EH (cell line): ENCODE measurements at regions not wholly inside any gene's neighbourhood (a gene's known extent, or its start where the extent isn't known, plus 50 kb on each side); places are given as distances from the start of the nearest gene placed in this dataset.

Experiments
- DNase-seq: peaks from one replicate; pipeline ENCODE4 v3.0.0-alpha.2; 2015; ENCODE audit warnings: low read depth

DNA sequence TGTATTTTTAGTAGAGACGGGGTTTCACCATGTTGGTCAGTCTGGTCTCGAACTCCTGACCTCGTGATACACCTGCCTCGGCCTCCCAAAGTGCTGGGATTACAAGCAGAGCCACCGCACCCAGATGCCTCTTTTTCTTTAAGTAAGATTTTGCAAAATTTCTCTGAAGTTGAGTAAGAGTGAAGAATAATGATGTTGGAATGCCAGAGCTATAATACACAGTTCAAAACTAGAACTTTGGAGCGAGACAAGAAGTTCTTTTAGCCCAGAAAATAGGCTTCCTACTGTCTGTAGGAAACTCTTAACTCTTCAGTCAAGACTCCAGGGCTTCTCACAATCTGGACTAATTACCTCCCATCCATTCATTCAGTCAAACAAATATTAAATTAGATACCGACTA is 51.4 kb downstream of the MARCHF4 start:
- DNase-seq = peak; percentile 44

DNA sequence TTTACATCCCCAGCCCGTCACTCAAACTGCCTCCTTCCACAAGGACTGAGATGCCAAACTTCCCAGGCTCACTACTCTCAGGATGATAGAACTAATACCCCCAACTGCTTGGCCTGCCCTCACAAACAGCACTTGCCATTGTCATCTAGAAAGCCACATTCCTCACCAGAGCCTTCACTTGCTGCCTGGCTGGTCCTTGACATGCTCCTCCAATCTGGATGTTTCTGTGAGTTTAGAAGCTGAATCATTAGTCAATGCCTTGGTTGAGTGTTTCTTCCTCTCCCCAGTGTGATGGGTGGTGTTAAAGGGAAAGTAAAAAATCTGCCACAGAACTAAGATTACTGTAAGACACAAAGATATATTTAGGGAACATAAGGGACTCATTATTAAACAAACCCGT is 52.5 kb downstream of the MARCHF4 start:
- DNase-seq = peak; percentile 89

DNA sequence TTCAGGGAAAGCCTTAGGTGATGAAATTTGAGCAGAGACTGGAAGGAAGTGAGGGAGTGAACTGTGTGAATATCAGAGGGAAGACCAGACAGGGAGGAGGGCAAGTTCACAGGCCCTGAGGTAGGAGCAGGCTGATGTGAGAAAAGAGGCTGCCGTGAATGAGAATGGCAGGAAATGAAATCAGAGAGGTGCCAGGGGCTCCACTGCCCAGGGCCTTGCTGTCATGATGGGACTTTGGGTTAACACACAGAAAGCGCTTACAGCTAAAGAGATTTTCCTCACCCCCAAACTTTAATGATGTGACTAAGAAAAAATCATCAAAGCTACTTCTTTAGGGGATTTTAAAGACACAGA is 53.8 kb downstream of the MARCHF4 start:
- no peak for DNase-seq

DNA sequence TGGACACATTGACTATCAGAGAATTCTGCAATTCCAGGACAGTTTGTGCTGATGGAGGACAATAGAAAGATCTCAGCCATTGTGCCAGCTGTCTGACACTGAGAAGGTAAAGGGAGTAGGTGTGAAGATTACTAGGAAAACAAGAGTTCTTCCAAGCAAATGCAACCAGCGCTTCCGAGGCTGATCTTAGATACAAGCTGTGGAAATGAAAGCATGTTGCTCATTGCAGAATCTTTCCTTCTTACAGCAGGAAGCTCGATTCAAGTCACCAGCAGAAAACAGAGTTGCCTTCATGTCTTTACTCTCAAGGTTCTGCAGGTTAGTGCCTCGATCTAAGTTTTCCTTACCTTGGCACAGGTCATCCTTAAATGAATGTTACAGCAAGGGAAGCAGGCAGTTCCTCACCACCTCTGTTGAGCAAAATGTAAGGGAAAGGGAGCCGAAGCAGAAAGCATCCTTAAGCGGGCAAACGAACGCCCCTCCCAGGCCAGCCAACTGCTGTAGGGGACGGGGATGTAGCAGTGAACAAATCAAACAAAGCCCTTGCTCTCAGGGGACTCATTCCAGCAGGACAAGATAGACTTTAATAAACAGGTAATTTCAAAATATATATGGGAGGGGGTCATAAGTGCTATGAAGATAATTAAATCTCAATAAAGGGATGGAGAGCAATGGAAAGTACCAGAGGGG is 54.3 kb downstream of the MARCHF4 start:
- no peak for DNase-seq

DNA sequence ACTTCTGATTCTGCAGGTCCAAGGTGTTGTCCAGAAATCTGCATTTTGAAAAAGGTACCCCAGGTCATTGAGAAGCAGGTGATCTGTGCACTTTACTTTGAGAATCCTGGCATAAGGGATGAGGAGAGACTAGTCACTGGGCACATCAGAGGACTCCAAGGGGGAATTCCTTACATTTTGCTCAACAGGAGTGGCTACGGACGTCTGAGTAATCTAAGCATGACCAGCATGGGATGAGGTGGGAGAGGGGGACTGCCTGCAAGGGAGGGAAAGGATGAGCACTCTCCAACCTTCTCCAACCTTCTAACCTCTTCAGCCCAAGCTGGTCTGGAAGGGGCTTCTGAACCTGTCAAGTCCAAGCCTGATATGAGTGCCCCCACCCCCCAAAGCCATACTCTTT is 55.5 kb downstream of the MARCHF4 start:
- peak; percentile 89 for DNase-seq

DNA sequence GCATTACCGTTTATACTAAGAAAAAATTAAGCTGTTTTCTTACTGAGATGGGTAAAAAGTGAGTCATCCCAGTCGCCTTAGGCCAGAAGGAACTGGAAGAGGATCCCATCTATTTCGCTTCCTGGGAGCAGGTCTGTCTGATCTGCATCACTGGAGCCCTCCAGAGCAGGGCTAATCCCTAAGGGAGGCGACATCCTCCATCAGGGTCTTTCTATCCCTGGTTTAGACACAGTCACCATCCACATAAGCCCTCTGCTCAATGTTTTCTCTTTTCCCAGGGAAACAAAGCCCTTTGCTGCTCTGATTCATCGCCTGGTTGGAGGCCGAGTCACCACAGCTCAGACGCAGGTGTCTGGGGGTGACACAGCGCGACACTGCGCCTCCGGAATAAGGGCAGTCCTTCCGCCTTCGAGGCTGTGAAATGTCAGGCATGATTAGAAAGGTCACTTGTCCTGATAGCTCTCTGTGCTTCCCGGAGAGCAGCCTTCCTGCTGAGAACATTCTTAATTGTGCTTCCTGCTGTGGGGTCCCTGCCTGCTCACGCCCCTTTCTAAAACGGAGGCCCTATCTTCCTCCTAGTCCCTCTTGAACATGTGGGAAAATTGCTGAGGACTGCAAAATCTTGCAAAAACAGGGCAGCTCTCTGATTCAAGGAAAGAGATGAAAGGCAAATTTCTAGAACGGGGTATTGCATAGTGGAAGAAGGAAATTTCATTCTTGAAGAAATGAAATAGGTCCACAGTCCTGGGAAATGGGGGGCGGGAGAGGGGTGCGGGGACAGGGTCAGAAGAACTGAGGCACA is 56.3 kb downstream of the MARCHF4 start:
- DNase-seq = peak; percentile 92

DNA sequence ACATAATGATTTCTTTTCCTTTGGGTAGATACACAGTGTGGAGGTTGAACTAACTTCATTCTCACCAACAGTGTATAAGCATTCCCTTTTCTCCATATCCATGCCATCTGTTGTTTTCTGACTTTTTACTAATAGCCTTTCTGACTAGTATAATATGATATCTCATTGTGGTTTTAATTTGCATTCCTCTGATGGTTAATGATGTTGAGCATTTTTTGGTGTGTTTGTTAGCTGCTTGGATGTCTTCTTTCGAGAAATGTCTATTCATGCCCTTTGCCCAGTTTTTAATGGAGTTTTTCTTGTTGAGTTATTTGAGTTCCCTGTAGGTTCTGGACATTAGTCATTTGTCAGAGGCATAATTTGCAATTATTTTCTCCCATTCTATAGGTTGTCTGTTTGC is 59.8 kb downstream of the MARCHF4 start:
- peak; percentile 82 for DNase-seq

DNA sequence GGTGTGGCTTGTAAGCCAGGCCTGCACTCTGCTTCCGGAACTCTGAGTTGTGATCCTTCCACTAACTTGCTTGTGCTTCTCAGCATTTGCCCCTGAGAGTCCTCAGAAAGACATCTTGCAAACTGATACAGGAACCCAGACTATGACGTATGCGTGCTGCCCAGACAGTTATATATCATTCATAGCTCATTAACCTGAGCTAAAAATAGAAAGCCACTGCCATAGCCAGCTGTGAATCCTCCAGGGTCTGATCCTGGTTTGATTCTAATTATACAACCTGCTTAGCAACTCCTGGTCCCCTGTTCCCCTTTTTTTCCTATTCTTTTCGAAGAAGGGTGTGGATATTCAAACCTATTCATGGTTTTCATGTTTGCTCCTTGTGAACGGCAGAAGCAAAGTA is 63.7 kb downstream of the MARCHF4 start:
- DNase-seq = peak; percentile 85

DNA sequence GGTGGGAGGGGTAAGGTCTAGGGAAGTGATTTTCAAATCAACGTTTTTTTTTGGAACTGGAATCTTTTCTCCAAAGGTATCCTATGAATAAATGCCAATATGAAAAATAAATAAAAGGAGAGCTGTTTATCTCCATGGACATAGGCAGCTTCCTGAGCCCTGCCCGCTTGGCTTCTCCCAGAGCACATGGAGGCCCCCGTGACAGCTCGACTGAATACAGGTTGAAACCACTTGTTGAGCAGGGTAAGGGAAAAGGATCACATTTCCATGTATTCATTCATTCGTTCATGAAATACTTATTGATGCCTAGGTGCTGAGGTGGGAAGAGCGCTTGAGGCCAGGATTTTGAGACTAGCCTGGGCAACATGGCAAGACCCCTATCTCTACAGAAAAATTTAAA is 64.8 kb downstream of the MARCHF4 start:
- no peak for DNase-seq

DNA sequence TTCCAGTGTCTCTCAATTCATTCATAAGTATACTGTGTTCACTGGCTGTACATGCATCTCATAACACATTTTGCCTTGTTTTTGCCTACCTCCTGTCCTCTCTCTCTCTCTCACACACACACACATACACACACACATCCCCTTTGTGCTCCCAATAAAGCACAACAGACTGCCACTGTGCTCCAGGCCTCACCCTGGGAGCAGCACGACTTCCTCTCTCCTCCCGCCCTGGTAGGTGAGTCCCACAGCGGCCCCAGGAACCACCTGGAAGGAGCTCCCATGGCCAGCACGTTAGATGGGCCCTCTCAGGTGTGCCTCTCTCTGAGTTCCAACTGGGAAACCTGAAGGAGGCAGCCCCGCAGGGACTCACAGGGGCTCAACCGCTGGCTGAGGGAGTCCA is 65.4 kb downstream of the MARCHF4 start:
- no peak for DNase-seq

DNA sequence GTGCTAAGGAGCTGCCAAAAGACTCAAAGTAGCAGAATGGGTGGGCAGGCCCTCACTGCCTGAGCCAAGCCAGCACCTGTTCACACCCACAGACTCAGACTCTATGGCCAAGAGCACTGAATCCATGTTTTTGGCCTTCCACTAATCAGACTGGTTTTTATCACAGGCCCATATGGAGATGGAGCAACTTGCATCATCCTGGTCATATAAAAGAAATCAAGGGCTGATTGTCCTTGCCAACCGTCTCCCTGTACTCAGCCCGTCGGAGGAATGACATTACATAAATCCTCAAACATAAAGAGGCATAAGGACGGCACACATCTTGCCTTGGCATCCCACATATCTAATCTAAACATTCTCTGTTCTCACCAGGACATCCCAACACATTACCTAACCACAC is 66.7 kb downstream of the MARCHF4 start:
- no peak for DNase-seq

DNA sequence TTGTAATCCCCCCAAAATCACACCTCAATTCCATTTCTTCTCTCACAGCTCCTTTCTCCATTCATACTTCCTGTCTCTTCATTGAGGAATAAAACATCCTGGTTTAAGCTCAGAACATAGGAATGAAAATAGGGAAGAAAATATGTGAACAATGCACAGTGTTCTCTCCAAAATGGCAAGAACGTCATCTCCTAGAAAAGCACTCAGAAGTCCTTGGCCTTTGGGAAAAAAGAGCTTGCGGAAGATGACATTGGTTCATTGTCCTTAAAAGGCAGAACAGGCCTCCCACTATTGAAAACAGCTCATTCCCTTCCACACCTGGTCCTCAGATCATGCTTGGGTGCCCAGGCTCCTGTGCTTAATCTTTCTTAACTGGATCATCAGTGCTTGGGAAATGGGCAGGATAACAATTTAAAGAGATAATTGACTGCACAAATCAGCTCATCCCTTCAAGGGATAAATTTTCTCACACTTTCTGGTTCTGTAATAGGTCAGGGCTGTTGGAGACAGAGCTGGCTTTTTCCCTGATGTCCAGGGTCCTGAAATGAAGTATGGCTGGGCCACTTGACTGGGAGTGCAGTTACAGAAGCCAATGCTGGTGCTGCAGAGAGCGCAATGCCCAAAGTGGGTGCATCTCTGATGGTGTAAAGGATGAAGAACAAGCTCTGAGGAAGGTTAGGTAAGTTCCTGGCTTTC is 69.2 kb downstream of the MARCHF4 start:
- peak; percentile 95 for DNase-seq

DNA sequence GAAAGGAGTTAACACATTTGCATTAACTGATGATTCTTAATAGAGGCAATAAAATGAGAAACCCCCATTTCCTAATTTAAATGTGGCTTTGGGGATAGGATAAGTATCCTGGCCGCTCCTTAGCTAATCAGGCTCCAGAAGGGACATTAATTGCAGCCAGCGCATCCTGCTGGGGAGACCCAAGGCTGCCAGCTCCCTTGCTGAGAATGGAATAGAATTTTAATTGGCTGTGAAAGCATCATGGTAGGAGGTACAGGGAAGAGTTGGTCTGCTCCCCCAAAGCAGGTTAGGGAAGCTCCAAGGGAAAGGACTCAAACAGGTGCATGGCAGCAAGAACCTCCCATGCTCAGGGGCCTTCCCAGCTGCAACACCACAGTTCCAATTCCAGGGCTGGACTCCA is 71.4 kb downstream of the MARCHF4 start:
- no peak for DNase-seq

DNA sequence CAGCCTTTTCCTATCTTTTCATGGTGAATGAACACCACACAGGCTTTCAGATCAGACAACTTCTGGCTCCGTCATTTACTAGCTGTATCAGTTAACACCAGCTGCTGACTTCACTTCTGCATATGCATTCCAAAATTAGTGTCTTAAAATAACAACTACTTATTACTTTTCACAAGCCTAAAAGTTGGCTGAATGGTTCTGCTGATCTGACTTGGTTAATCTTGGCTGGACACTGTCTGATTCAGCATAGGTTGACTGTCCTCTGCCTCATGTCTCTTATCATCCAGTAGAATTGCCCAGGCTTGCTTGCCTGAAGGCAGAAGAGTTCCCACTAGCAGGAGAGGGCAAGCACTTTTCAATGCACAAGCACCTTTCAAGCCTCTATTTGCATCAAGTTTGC is 72.7 kb downstream of the MARCHF4 start:
- DNase-seq = peak; percentile 85

DNA sequence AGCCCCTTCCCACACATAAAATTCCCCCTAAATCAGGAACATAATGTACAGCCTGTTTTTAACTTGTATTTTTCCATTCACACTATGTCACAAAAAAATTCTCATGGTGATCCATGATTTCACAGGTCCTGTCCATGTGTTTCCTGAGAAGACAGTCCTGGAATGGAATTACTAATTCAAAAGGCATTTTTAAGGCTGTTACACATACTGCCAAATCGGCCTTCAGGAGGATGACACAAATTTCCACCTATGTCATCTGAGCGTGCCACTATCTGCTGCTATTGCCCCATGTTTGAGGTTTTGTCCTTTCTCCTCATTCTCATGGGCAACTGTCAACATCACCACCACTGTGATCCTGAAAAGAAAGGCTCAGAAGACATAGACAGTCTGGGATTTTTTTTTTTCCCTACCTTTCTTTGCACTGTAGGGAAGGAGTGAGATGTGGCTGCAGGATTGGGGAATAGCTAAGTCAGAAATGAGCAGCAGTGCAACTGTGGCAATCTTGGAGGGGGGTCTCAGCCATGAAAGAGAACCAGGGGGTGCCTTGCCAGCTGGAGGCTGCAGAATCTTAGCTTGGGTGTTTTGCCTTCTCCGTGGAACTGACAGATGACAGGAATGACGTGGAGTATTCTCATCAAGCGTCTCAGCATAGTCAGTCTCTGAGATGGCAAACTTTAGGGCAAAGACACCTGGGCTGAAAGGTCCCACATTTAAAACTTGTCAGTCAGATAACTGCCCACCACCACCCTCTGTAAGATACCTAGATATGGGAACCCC is 73.4 kb downstream of the MARCHF4 start:
- peak; percentile 96 for DNase-seq

DNA sequence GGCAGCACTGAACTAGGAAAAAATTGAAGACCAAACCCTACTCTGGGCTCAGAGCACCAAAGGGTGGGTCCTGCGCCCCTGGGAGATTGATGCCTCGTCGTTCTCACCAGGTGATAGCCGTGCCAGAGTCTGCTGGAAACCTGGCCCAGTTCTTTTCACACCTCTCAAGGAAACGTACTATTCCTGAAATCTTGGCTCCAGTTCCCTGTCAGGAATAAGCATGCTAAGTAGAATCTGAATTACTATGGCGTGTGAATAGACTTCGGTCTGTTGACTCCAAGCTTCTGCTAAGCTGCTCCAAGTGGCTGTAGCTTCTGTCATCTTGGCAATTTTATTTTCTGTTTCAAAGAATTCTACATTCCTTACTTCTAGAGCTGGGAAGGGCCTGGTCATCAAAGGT is 75.4 kb downstream of the MARCHF4 start:
- DNase-seq = no peak

DNA sequence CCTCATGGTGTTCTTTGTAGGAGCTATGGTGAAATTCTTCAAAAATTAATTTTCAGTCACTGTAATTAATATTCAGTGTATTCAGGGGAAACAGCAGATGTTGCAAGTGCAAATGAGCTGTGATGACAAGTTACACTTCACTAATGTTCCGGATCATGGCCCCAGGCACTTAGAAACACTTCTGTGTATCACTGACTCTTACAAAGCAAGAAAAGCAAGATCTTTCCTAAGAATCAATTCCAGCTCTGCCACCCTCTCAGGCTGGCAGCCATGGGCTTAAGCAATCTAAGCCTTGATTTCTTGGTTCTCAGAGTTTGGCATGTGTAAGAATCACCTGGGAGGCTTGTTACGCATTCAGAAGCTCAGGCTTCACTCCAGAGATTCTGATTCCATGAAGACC is 78.0 kb downstream of the MARCHF4 start:
- no peak for DNase-seq

DNA sequence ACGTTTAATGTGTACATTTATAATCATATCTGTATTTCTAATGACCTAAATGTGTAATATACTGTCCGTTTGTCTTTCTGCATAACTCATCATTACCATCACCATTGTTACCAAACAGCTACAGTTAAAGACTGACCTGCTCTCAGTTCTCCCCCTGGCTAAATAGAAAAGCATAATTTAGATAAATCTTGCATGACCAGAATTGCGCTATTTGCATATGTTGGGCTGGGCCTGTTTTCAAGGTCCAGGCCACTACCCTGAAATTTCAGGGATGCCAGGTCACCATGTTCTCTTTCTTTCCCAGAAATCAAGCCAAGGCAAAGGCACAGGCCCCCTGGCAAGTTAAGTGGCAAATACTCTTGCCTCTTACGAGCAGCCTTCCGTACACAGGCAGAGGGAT is 78.4 kb downstream of the MARCHF4 start:
- no peak for DNase-seq

DNA sequence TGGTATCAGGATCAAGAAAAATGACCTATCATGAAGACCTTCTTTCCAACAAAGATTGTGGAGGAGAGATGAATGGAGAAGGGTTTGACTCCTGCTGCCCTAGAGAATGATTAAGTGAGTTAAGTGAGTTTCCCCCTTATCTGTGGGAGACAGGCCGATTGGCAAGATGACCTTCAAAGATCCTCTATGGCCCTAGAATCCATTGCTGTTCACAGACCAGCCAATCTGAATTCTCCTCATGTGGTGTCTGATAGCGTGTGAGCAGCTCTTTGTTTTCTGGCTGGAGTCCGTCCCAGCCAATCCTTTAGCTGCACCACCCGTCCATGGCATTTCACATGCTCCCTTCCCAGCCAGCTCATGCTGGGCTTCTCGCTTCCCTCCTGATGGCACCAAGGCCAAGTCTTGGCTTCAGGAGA is 79.4 kb downstream of the MARCHF4 start:
- DNase-seq = no peak

DNA sequence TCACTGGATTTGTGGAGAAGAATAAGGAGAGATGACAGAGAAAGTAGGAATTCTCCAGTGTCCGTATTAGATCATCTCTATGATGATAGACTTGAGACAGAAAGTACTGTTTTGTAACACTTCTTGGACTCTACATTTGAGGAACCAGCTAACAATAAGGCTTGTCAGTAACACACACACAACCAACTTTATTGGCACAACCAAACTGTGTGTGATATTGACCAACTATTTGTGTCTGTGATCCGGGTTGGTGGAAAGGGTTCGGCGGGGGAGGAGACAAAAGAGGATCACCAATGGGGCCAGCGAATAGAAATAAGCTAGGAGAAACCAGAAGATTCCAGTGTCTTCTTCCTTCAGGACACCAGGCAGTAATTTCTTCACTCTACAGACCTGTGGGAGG is 79.8 kb downstream of the MARCHF4 start:
- no peak for DNase-seq

DNA sequence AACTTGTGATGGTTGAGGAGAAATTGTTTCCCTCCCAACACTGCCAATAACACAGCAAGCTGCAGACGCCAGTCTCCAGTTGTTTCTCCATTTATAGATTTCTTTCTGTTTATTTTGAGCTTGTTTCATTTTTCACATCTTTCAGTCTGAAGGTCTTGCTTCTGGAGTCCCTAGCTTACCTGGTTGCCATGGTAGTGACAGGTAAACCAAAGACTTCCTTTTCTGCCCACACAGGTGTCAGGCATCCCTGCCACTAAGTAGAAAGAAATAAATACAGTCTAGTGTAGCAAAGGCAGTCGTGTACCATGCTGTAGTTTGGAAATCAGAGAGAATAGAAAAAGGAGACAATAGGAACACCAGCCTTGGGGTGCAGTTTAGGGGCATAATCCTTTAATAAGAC is 82.8 kb downstream of the MARCHF4 start:
- DNase-seq = no peak

DNA sequence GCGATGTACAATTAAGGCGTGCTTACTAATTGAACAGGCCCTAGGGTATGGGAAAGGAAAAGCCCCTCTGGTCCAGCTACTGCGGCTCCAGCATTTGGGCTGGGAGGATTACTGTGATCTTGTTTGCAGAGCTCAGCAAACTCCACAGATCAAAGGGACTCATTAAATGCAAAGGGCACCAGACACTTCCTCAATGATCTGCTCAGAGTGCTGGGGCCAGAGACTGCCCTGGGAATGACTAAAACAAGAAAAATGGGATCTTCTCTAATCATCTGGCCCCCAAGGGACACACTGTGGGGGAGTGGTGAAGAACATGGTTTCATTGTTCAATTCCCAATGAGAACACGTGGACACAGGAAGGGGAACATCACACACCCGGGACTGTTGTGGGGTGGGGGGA is 85.0 kb downstream of the MARCHF4 start:
- peak; percentile 72 for DNase-seq
